ENCODE measurements at regions not wholly inside any gene's neighbourhood (a gene's known extent, or its start where the extent isn't known, plus 50 kb on each side); places are given as distances from the start of the nearest gene placed in this dataset.

GRCh38 chr1:228939881-228940392 is 204.7 kb downstream of the RHOU start:
- TF ChIP-seq CTCF (conservative IDR thresholded peaks at IDR 0.05; ENCODE audit: low read depth, low read length), result no peak
- no peak overlapping the region for H3K4me3 ChIP-seq (ENCODE audit: low read depth, low read length)
- no peak for DNase-seq (ENCODE audit: low read depth)

GRCh38 chr1:228940526-228940925 is 205.2 kb downstream of the RHOU start:
- no peak for TF ChIP-seq CTCF (conservative IDR thresholded peaks at IDR 0.05; ENCODE audit: low read depth, low read length)
- no peak overlapping the region for H3K4me3 ChIP-seq (ENCODE audit: low read depth, low read length)
- no peak for DNase-seq (ENCODE audit: low read depth)

- DNase-seq (ENCODE audit: low read depth), result no peak
- H3K4me3 ChIP-seq (ENCODE audit: low read depth, low read length), result no peak overlapping the region
- no peak for TF ChIP-seq CTCF (conservative IDR thresholded peaks at IDR 0.05; ENCODE audit: low read depth, low read length)
Measured at GRCh38 chr1:228940926-228941325, 205.6 kb downstream of the RHOU start.

- TF ChIP-seq CTCF (conservative IDR thresholded peaks at IDR 0.05; ENCODE audit: low read depth, low read length), result no peak
- H3K4me3 ChIP-seq (ENCODE audit: low read depth, low read length), result no peak overlapping the region
- no peak for DNase-seq (ENCODE audit: low read depth)
Measured at GRCh38 chr1:228941666-228942065, 206.4 kb downstream of the RHOU start.

GRCh38 chr1:228943436-228943835 is 208.2 kb downstream of the RHOU start:
- no peak for DNase-seq (ENCODE audit: low read depth)
- no peak for TF ChIP-seq CTCF (conservative IDR thresholded peaks at IDR 0.05; ENCODE audit: low read depth, low read length)
- no peak overlapping the region for H3K4me3 ChIP-seq (ENCODE audit: low read depth, low read length)

- H3K4me3 ChIP-seq (ENCODE audit: low read depth, low read length), result no peak overlapping the region
- TF ChIP-seq CTCF (conservative IDR thresholded peaks at IDR 0.05; ENCODE audit: low read depth, low read length), result no peak
- DNase-seq (ENCODE audit: low read depth), result no peak
Measured at GRCh38 chr1:228944296-228944695, 209.0 kb downstream of the RHOU start.

DNA sequence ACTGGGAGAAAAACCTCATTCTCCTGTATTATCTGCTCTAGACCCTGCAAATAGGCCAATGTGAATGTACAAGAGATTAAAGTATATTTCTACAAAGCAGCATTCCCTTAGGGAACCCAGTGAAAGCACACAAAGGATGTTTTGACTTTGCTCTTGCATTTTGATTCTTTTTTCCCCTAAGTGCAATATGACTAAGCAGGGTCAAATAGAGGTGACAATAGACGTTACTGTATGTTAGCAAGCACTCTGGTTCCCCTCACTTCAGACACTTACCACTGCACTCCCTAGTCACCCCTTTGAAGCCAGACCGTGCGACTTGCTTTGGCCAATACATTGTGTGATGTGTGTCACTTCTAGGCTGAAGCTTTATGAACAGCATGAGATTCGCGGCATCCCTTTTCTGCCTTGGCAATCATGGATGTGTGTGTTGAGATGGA is 209.7 kb downstream of the RHOU start:
- no peak overlapping the region for H3K4me3 ChIP-seq (ENCODE audit: low read depth, low read length)
- no peak for TF ChIP-seq CTCF (conservative IDR thresholded peaks at IDR 0.05; ENCODE audit: low read depth, low read length)
- DNase-seq (ENCODE audit: low read depth), result no peak
